Astrocyte of the cerebellum (primary cell): ENCODE measurements at regions not wholly inside any gene's neighbourhood (a gene's known extent, or its start where the extent isn't known, plus 50 kb on each side); places are given as distances from the start of the nearest gene placed in this dataset.
A peak's percentile ranks its signal among the peaks of the same experiment; 100 is the strongest.

Experiments
- DNase-seq: peaks from one replicate; pipeline ENCODE4 v3.0.0-alpha.2; 2011; ENCODE audit warnings: low read depth
- H3K4me3 ChIP-seq: 2 replicates; pipeline ENCODE4 v1.5.1; 2011; ENCODE audit warnings: mild to moderate bottlenecking, low read depth, low read length, moderate library complexity
- CTCF ChIP-seq: IDR thresholded peaks from 2 replicates; pipeline ENCODE4 v1.5.1; 2012; ENCODE audit warnings: low read length, low read depth, moderate library complexity, mild to moderate bottlenecking; ENCODE audit errors: missing control alignments
- in situ Hi-C: cut with HindIII; loops from 2 replicates; pipeline ENCODE4 v1.10.0; 2017; ENCODE audit warnings: low sequenced_read_pairs

- in situ Hi-C loops: no loop called here
- TF ChIP-seq CTCF: no peak
- no peak for DNase-seq
- no peak overlapping the region for H3K4me3 ChIP-seq
Observed at GRCh38 chr3:111332488-111333080, 209.4 kb upstream of the CD96 start.

- in situ Hi-C loops: no loop called here
- no peak for DNase-seq
- H3K4me3 ChIP-seq: no peak overlapping the region
- TF ChIP-seq CTCF: no peak
Observed at GRCh38 chr3:111333642-111334041, 208.4 kb upstream of the CD96 start.

GRCh38 chr3:111335512-111336303 is 206.3 kb upstream of the CD96 start:
- no peak for TF ChIP-seq CTCF
- DNase-seq: no peak
- in situ Hi-C loops: no loop called here
- no peak overlapping the region for H3K4me3 ChIP-seq

- in situ Hi-C loops: no loop called here
- DNase-seq: no peak
- TF ChIP-seq CTCF: no peak
- H3K4me3 ChIP-seq: no peak overlapping the region
Observed at GRCh38 chr3:111336511-111336910, 205.5 kb upstream of the CD96 start.

- in situ Hi-C loops: no loop called here
- DNase-seq: peak; percentile 82
- H3K4me3 ChIP-seq: no peak overlapping the region
- TF ChIP-seq CTCF: peak; percentile 88
Observed at GRCh38 chr3:111338059-111338698, 203.8 kb upstream of the CD96 start.

GRCh38 chr3:111339017-111339416 is 203.0 kb upstream of the CD96 start:
- no peak for TF ChIP-seq CTCF
- in situ Hi-C loops: no loop called here
- H3K4me3 ChIP-seq: no peak overlapping the region

More at GRCh38 chr3:111339017-111339416, 203.0 kb upstream of the CD96 start:
- no peak for DNase-seq
